HL-60 (cell line): ENCODE measurements at regions not wholly inside any gene's neighbourhood (a gene's known extent, or its start where the extent isn't known, plus 50 kb on each side); places are given as distances from the start of the nearest gene placed in this dataset.

Experiments
- DNase-seq, 2 experiments: peaks; one replicate each; pipeline ENCODE4 v3.0.0-alpha.2; 2010 to 2020; ENCODE audit warnings: low read depth in 1 of 2, low spot score in 1 of 2
- H3K27ac ChIP-seq: fragments of 250-450 bp; sonication (Bioruptor Pico); replicated peaks from 2 replicates; pipeline ENCODE4 v1.5.1; 2020; ENCODE audit warnings: mild to moderate bottlenecking, moderate library complexity
- H3K27me3 ChIP-seq: fragments of 250-450 bp; sonication (Bioruptor Pico); 2 replicates; pipeline ENCODE4 v1.5.1; 2021; ENCODE audit warnings: mild to moderate bottlenecking, moderate library complexity; ENCODE audit not compliant: insufficient read depth, poor library complexity, severe bottlenecking
- H3K4me3 ChIP-seq: replicated peaks from 2 replicates; pipeline ENCODE4 v1.5.1; 2011; ENCODE audit warnings: mild to moderate bottlenecking, control low read depth, low read length; ENCODE audit not compliant: insufficient read depth
- GABPA ChIP-seq: IDR thresholded peaks from 2 replicates; pipeline ENCODE4 v1.6.1; 2012; ENCODE audit warnings: low read depth
- POLR2AphosphoS5 ChIP-seq: IDR thresholded peaks from 2 replicates; pipeline ENCODE4 v1.6.1; 2012; ENCODE audit warnings: low read depth
- SPI1 ChIP-seq: IDR thresholded peaks from 2 replicates; pipeline ENCODE4 v1.6.1; 2012; ENCODE audit warnings: low read depth, mild to moderate bottlenecking, borderline replicate concordance
- TF ChIP-seq, protein P1 (sequence below): IDR thresholded peaks from 2 replicates; pipeline ENCODE4 v1.6.1; 2012; ENCODE audit warnings: low read depth; ENCODE audit not compliant: insufficient replicate concordance
- TF ChIP-seq, protein P2 (sequence below): IDR thresholded peaks from one replicate; pipeline ENCODE4 v1.5.1; 2011; ENCODE audit warnings: low read length, control low read depth, inconsistent platforms; ENCODE audit not compliant: insufficient read depth

DNA sequence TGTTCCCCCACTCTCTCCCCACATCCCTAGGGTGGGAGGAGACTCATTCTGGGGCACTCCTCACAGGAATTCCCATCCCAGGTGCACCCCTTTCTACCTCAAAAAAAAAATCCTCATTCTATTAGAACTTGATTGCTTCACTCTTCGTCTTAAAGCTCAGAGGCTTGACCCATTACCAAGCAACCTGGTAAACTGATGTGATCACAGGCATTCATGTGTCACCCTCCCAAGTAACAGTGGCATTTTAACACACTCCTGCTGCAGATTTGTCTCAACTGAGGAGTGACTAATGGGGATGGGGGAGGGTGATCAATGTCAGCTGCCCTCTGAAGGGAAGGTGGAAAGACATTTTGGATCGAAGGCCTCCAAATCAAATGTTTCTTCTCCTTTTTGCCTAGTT, 78.1 kb upstream of the PTHLH start:
- DNase-seq = no peak
- TF ChIP-seq POLR2AphosphoS5 = no peak
- TF ChIP-seq GABPA = no peak
- TF ChIP-seq SPI1 = no peak
- H3K27ac ChIP-seq = no peak overlapping the region
- H3K4me3 ChIP-seq = no peak overlapping the region
- H3K27me3 ChIP-seq = peaks cover 4% of the 10 kb centered on the region

DNA sequence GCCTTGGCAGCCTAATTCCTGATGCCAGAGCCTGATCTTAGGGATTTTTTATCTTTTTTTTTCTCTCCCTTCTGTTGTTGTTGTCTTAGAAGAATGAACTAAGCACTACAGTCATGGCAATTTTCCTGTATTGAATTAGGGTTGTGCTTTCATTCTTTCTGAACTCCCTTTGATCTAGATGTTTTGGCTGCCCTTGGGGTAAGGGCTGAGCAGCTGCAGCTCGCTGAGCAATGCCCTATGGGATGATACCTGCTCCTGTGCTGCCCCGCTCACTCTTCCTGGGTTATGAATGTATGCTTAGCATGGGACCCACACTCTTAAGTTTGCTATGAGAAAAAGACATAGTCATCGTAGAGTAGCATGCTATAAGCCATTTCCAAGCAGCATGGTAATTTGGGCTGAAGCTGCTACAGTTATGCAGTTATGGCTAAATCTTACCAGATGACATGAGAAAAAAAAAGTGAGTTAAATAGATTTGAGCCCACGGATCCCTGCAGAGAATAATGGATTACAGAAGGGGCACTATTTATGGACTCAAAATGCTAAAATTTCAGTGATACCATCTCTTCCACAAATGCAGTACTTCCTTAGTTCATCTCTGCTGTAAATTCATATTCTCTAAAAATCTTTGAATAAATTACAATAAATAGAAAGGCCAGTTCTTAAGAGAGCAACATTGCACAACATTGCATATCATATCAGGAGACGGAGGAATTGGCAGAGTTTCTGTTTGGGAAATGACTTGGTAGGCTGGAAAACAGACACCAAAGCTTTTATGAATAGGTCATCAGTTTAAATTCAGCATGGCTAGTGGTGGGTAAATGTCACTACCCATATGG, 79.2 kb upstream of the PTHLH start:
- no peak overlapping the region for H3K4me3 ChIP-seq
- H3K27ac ChIP-seq = no peak overlapping the region
- TF ChIP-seq, protein P1, sequence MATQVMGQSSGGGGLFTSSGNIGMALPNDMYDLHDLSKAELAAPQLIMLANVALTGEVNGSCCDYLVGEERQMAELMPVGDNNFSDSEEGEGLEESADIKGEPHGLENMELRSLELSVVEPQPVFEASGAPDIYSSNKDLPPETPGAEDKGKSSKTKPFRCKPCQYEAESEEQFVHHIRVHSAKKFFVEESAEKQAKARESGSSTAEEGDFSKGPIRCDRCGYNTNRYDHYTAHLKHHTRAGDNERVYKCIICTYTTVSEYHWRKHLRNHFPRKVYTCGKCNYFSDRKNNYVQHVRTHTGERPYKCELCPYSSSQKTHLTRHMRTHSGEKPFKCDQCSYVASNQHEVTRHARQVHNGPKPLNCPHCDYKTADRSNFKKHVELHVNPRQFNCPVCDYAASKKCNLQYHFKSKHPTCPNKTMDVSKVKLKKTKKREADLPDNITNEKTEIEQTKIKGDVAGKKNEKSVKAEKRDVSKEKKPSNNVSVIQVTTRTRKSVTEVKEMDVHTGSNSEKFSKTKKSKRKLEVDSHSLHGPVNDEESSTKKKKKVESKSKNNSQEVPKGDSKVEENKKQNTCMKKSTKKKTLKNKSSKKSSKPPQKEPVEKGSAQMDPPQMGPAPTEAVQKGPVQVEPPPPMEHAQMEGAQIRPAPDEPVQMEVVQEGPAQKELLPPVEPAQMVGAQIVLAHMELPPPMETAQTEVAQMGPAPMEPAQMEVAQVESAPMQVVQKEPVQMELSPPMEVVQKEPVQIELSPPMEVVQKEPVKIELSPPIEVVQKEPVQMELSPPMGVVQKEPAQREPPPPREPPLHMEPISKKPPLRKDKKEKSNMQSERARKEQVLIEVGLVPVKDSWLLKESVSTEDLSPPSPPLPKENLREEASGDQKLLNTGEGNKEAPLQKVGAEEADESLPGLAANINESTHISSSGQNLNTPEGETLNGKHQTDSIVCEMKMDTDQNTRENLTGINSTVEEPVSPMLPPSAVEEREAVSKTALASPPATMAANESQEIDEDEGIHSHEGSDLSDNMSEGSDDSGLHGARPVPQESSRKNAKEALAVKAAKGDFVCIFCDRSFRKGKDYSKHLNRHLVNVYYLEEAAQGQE = no peak
- TF ChIP-seq POLR2AphosphoS5 (no peak), SPI1 (no peak), GABPA (no peak)
- TF ChIP-seq, protein P2, sequence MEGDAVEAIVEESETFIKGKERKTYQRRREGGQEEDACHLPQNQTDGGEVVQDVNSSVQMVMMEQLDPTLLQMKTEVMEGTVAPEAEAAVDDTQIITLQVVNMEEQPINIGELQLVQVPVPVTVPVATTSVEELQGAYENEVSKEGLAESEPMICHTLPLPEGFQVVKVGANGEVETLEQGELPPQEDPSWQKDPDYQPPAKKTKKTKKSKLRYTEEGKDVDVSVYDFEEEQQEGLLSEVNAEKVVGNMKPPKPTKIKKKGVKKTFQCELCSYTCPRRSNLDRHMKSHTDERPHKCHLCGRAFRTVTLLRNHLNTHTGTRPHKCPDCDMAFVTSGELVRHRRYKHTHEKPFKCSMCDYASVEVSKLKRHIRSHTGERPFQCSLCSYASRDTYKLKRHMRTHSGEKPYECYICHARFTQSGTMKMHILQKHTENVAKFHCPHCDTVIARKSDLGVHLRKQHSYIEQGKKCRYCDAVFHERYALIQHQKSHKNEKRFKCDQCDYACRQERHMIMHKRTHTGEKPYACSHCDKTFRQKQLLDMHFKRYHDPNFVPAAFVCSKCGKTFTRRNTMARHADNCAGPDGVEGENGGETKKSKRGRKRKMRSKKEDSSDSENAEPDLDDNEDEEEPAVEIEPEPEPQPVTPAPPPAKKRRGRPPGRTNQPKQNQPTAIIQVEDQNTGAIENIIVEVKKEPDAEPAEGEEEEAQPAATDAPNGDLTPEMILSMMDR = no peak
- no peak for DNase-seq
- peaks cover 4% of the 10 kb centered on the region for H3K27me3 ChIP-seq

DNA sequence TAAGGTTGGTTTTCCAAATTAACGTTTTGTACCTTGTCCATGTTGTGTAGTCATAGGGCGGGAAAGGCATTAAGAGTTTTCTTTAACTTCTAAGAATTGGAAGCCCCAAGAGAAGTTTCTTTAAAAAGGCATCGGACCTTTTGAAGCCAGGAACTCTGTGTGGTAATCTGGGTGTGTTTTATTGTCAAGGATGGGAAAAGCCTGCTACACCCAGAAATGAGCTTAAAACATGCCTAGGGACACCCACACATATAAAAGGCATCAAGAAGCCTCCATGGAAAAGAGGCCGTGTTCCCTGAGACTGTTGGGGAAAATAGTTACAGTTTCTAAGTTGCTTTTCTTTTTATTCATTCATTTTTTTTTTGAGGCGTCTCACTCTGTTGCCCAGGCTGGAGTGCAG, 81.0 kb upstream of the PTHLH start:
- TF ChIP-seq GABPA (no peak), SPI1 (no peak), POLR2AphosphoS5 (no peak)
- TF ChIP-seq, protein P1 = no peak
- TF ChIP-seq, protein P2 = no peak
- Histone ChIP-seq H3K27ac (no peak overlapping the region), H3K4me3 (no peak overlapping the region), H3K27me3 (peaks cover 4% of the 10 kb centered on the region)
- no peak for DNase-seq

DNA sequence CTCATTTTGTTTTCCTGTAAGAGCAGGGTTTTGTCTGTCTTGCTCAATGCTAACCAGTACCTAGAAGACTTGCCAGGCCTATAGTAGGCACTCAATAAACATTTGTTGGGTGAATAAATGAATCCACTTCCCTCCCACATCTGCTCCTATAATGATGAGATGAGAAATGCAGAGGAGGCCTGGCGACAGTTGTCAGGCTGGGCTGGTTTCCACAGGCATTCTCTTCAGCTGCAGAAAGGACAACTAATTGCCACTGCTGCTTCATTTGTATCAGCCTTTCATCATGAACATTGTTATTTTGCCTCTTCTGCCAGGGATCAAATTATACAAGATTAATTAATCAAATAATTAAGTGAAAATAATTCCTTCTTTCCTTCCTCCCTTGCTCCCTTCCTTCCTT, 82.0 kb upstream of the PTHLH start:
- TF ChIP-seq GABPA (no peak), POLR2AphosphoS5 (no peak), SPI1 (no peak)
- TF ChIP-seq, protein P2 = no peak
- TF ChIP-seq, protein P1 = no peak
- DNase-seq = no peak
- Histone ChIP-seq H3K27me3 (peaks cover 4% of the 10 kb centered on the region), H3K27ac (no peak overlapping the region), H3K4me3 (no peak overlapping the region)
